IMR-90 (cell line): ENCODE measurements at regions not wholly inside any gene's neighbourhood (a gene's known extent, or its start where the extent isn't known, plus 50 kb on each side); places are given as distances from the start of the nearest gene placed in this dataset.
"Not testable (repeated sequence)": the region's sequence is repeated elsewhere in the genome, so short reads cannot be mapped to it uniquely, and the experiment has no call there.

Source experiments
- ATAC-seq: fragments of 200-7000 bp; cut with Tn5 transposase; 2 replicates; pipeline ENCODE4 v1.9.1; 2020; ENCODE audit warnings: low read depth, mild to moderate bottlenecking, moderate library complexity
- BruUV-seq: library from RNA; stranded (reverse); fragments of 400-500 nt; replicated peaks from 2 replicates; lab custom pipeline; 2021; lab: Mats Ljungman, UMichigan
- CTCF ChIA-PET: fragments of 300-600 bp; formaldehyde crosslinking; extraction: SDS; loops from one replicate; lab custom pipeline; 2021; ENCODE audit warnings: antibody characterized with exemption; lab: Yijun Ruan, JAX
- POLR2A ChIA-PET: fragments of 300-600 bp; sonication (Branson Sonifier 250); formaldehyde crosslinking; loops from one replicate; lab custom pipeline; 2022; ENCODE audit warnings: antibody characterized with exemption; ENCODE audit not compliant: unreplicated experiment; lab: Charles Lee
- DNase-seq: peaks from one replicate; pipeline ENCODE4 v3.0.0; 2013
- H2AFZ ChIP-seq: replicated peaks from 2 replicates; pipeline ENCODE3; 2013; ENCODE audit warnings: low read length, mild to moderate bottlenecking; ENCODE audit not compliant: poor library complexity
- H2AK5ac ChIP-seq: 2 replicates; pipeline ENCODE4 v1.6.1; 2013; ENCODE audit warnings: low read depth, low read length, inconsistent platforms
- H2AK9ac ChIP-seq: replicated peaks from 2 replicates; pipeline ENCODE3; 2013; ENCODE audit warnings: mild to moderate bottlenecking, low read depth, low read length, moderate library complexity; ENCODE audit not compliant: poor library complexity
- H2BK120ac ChIP-seq: 2 replicates; pipeline ENCODE4 v1.6.1; 2013; ENCODE audit warnings: low read depth, low read length, inconsistent platforms
- H2BK15ac ChIP-seq: 3 replicates; pipeline ENCODE4 v1.6.1; 2013; ENCODE audit warnings: low read depth, low read length, inconsistent platforms
- H2BK20ac ChIP-seq: 2 replicates; pipeline ENCODE4 v1.6.1; 2013; ENCODE audit warnings: low read depth, mild to moderate bottlenecking, inconsistent platforms, low read length, moderate library complexity
- H2BK5ac ChIP-seq: 2 replicates; pipeline ENCODE4 v1.6.1; 2013; ENCODE audit warnings: mild to moderate bottlenecking, low read depth, low read length, inconsistent platforms; ENCODE audit not compliant: poor library complexity, severe bottlenecking
- H3K14ac ChIP-seq: replicated peaks from 2 replicates; pipeline ENCODE4 v1.6.1; 2013; ENCODE audit warnings: low read depth, low read length, inconsistent platforms
- H3K18ac ChIP-seq: 2 replicates; pipeline ENCODE4 v1.6.1; 2013; ENCODE audit warnings: low read depth, low read length, control low read depth
- H3K23ac ChIP-seq: 2 replicates; pipeline ENCODE4 v1.6.1; 2013; ENCODE audit warnings: low read depth, low read length, inconsistent platforms
- H3K27ac ChIP-seq: 2 replicates; pipeline ENCODE4 v1.5.1; 2013; ENCODE audit warnings: mild to moderate bottlenecking, control low read depth, low read length; ENCODE audit not compliant: insufficient read depth
- H3K27me3 ChIP-seq: 2 replicates; pipeline ENCODE4 v1.6.1; 2013; ENCODE audit warnings: low read length; ENCODE audit not compliant: control insufficient read depth, insufficient read depth
- H3K36me3 ChIP-seq: 2 replicates; pipeline ENCODE4 v1.6.1; 2013; ENCODE audit warnings: low read length, mixed read lengths; ENCODE audit not compliant: control insufficient read depth, insufficient read depth
- H3K4ac ChIP-seq: 2 replicates; pipeline ENCODE4 v1.6.1; 2013; ENCODE audit warnings: low read depth, low read length, inconsistent platforms
- H3K4me1 ChIP-seq: 2 replicates; pipeline ENCODE4 v1.6.1; 2013; ENCODE audit warnings: low read length, mixed read lengths; ENCODE audit not compliant: control insufficient read depth, insufficient read depth
- H3K4me2 ChIP-seq: 2 replicates; pipeline ENCODE4 v1.6.1; 2013; ENCODE audit warnings: low read depth, mild to moderate bottlenecking, control low read depth, low read length, moderate library complexity
- H3K4me3 ChIP-seq: 2 replicates; pipeline ENCODE4 v1.5.1; 2013; ENCODE audit warnings: low read depth, mild to moderate bottlenecking, control low read depth, low read length, moderate library complexity; ENCODE audit not compliant: insufficient read depth
- H3K56ac ChIP-seq: 2 replicates; pipeline ENCODE4 v1.6.1; 2013; ENCODE audit warnings: low read length, inconsistent platforms; ENCODE audit not compliant: insufficient read depth; ENCODE audit errors: extremely low read depth
- H3K79me1 ChIP-seq, 2 experiments: 2 replicates each; pipeline ENCODE4 v1.6.1; 2013; ENCODE audit warnings: low read length in 2 of 2, inconsistent platforms in 1 of 2, low read depth in 1 of 2
- H3K9ac ChIP-seq: 2 replicates; pipeline ENCODE4 v1.6.1; 2013; ENCODE audit warnings: low read depth, low read length, control low read depth
- H3K9me1 ChIP-seq: 2 replicates; pipeline ENCODE4 v1.6.1; 2013; ENCODE audit warnings: low read length, inconsistent platforms; ENCODE audit not compliant: insufficient read depth
- H3K9me3 ChIP-seq: 2 replicates; pipeline ENCODE4 v1.6.1; 2013; ENCODE audit warnings: low read length; ENCODE audit not compliant: control insufficient read depth, insufficient read depth
- H4K20me1 ChIP-seq: 2 replicates; pipeline ENCODE4 v1.6.1; 2013; ENCODE audit warnings: low read length, inconsistent platforms; ENCODE audit not compliant: insufficient read depth
- H4K5ac ChIP-seq: 2 replicates; pipeline ENCODE4 v1.6.1; 2013; ENCODE audit warnings: mild to moderate bottlenecking, low read depth, low read length, control low read depth
- H4K8ac ChIP-seq, 2 experiments: 2 replicates each; pipeline ENCODE4 v1.6.1; 2013; ENCODE audit warnings: low read depth in 2 of 2, low read length in 2 of 2, control low read depth in 1 of 2, inconsistent platforms in 1 of 2
- H4K91ac ChIP-seq: 2 replicates; pipeline ENCODE4 v1.6.1; 2013; ENCODE audit warnings: low read depth, low read length, inconsistent platforms; ENCODE audit not compliant: insufficient read depth
- WGBS, 2 experiments: methylation state at CpG; one replicate each; pipeline versions ENCODE4 v1.1.5 to v1.1.7; 2013; ENCODE audit warnings: missing lambda C conversion rate in 2 of 2; ENCODE audit not compliant: insufficient read length in 1 of 2; ENCODE audit errors: extremely low coverage in 2 of 2; 5-methylcytosine and 5-hydroxymethylcytosine counted together
- dilution Hi-C: fragments of 300-500 bp; cut with HindIII; formaldehyde crosslinking; loops from one replicate; pipeline ENCODE4 v1.14.3; 2018; ENCODE audit warnings: low sequenced_read_pairs; ENCODE audit not compliant: unreplicated experiment
- in situ Hi-C: fragments of 300-500 bp; cut with MboI; formaldehyde crosslinking; loops from 3 replicates; pipeline ENCODE4 v1.14.3; 2019; ENCODE audit warnings: low sequenced_read_pairs, inconsistent platforms, mixed read lengths
- intact Hi-C: fragments of 100-400 bp; cut with micrococcal nuclease; formaldehyde crosslinking; loops from 2 replicates; pipeline ENCODE4 v1.10.0; 2022

DNA sequence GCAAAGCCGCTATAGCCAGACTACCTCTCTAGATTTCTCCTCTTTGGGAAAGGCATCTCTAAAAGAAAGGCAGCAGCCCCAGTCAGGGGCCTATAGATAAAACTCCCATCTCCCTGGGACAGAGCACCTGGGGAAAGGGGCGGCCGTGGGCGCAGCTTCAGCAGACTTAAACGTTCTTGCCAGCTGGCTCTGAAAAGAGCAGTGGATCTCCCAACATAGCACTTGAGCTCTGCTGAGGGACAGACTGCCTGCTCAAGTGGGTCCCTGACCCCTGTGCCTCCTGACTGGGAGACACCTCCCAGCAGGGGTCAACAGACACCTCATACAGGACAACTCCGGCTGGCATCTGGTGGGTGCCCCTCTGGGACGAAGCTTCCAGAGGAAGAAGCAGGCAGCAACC, 276.5 kb downstream of the CD109 start:
- H4K91ac ChIP-seq, H2BK5ac ChIP-seq, H3K4me1 ChIP-seq, DNase-seq, H3K36me3 ChIP-seq, H2AK5ac ChIP-seq, H4K8ac ChIP-seq, H3K4me2 ChIP-seq, H3K79me1 ChIP-seq, H3K4ac ChIP-seq, H4K5ac ChIP-seq, H3K9ac ChIP-seq, dilution Hi-C loops, H3K23ac ChIP-seq, H3K18ac ChIP-seq, H3K14ac ChIP-seq, H3K27me3 ChIP-seq, H3K56ac ChIP-seq, BruUV-seq, H3K9me3 ChIP-seq, H3K27ac ChIP-seq, H3K9me1 ChIP-seq, H4K20me1 ChIP-seq, H2AK9ac ChIP-seq, in situ Hi-C loops, H3K4me3 ChIP-seq, H2BK20ac ChIP-seq, POLR2A ChIA-PET, H2AFZ ChIP-seq, ATAC-seq, H2BK120ac ChIP-seq, H2BK15ac ChIP-seq, CTCF ChIA-PET: not testable (repeated sequence)
- intact Hi-C loops: loop anchor here (5.0 kb wide), 1 partner anchor 435 kb away; no protein-coding TSS in a partner anchor
- 100% methylated on average over 1 of the region's 7 CpGs; no CpG with 5 or more reads in 1 of the 2 experiments for WGBS, 2 experiments
